ENCODE measurements at regions not wholly inside any gene's neighbourhood (a gene's known extent, or its start where the extent isn't known, plus 50 kb on each side); places are given as distances from the start of the nearest gene placed in this dataset.

GRCh38 chr12:17489452-17489851 is 600.5 kb downstream of the RERGL start:
- intact Hi-C loops (cut with DNase I), result no loop called here
- H3K4me1 ChIP-seq, result no peaks in the 10 kb centered on the region
- WGBS, 3 donors, result 62 to 67% (median 66%) methylated on average over 4 of the region's 4 CpGs

GRCh38 chr12:17478908-17479673 is 610.9 kb downstream of the RERGL start:
- no peaks in the 10 kb centered on the region for H3K9me3 ChIP-seq
- no peaks in the 10 kb centered on the region for H3K36me3 ChIP-seq (ENCODE audit: insufficient read depth in 1 of 2, low read depth in 1 of 2)
- no peak overlapping the region for H3K4me3 ChIP-seq
- intact Hi-C loops (cut with DNase I), result no loop called here
- H3K4me1 ChIP-seq, result no peaks in the 10 kb centered on the region
- DNase-seq (no peak), ATAC-seq (no peak)
- no peak overlapping the region for H3K27ac ChIP-seq
- TF ChIP-seq CTCF (IDR thresholded peaks at IDR 0.05), result no peak
- no peaks in the 10 kb centered on the region for H3K27me3 ChIP-seq (ENCODE audit: insufficient read depth in 3 of 3, low read length in 2 of 3)
- 85 to 90% (median 86%) methylated on average over 8 of the region's 8 CpGs for WGBS, 3 donors

More at GRCh38 chr12:17489452-17489851, 600.5 kb downstream of the RERGL start:
- Histone ChIP-seq H3K4me3 (no peak overlapping the region), H3K36me3 (ENCODE audit: insufficient read depth in 1 of 2, low read depth in 1 of 2) (no peaks in the 10 kb centered on the region), H3K27ac (no peak overlapping the region), H3K27me3 (ENCODE audit: insufficient read depth in 3 of 3, low read length in 2 of 3) (no peaks in the 10 kb centered on the region), H3K9me3 (no peaks in the 10 kb centered on the region)
- ATAC-seq, result no peak
- no peak for TF ChIP-seq CTCF (IDR thresholded peaks at IDR 0.05)
- no peak for DNase-seq

GRCh38 chr12:17470460-17470859 is 619.5 kb downstream of the RERGL start:
- no peak for DNase-seq
- Histone ChIP-seq H3K36me3 (ENCODE audit: insufficient read depth in 1 of 2, low read depth in 1 of 2) (no peaks in the 10 kb centered on the region), H3K4me1 (no peaks in the 10 kb centered on the region), H3K27ac (no peak overlapping the region), H3K9me3 (no peaks in the 10 kb centered on the region), H3K27me3 (ENCODE audit: insufficient read depth in 3 of 3, low read length in 2 of 3) (no peaks in the 10 kb centered on the region), H3K4me3 (no peak overlapping the region)
- intact Hi-C loops (cut with DNase I), result no loop called here
- no peak for ATAC-seq
- TF ChIP-seq CTCF (IDR thresholded peaks at IDR 0.05), result no peak
- 88 to 93% (median 91%) methylated on average over 12 of the region's 12 CpGs for WGBS, 3 donors

GRCh38 chr12:17459214-17459613 is 630.8 kb downstream of the RERGL start:
- intact Hi-C loops (cut with DNase I), result no loop called here
- TF ChIP-seq CTCF (IDR thresholded peaks at IDR 0.05), result no peak
- no peaks in the 10 kb centered on the region for H3K4me1 ChIP-seq
- no peaks in the 10 kb centered on the region for H3K27me3 ChIP-seq (ENCODE audit: insufficient read depth in 3 of 3, low read length in 2 of 3)
- ATAC-seq (no peak), DNase-seq (no peak)
- H3K4me3 ChIP-seq, result no peak overlapping the region
- H3K27ac ChIP-seq, result no peak overlapping the region
- H3K36me3 ChIP-seq (ENCODE audit: insufficient read depth in 1 of 2, low read depth in 1 of 2), result no peaks in the 10 kb centered on the region
- H3K9me3 ChIP-seq, result no peaks in the 10 kb centered on the region
- WGBS, 3 donors, result 62 to 74% (median 62%) methylated on average over 2 of the region's 2 CpGs

GRCh38 chr12:17456486-17456885 is 633.5 kb downstream of the RERGL start:
- intact Hi-C loops (cut with DNase I), result no loop called here
- Histone ChIP-seq H3K9me3 (no peaks in the 10 kb centered on the region), H3K27ac (no peak overlapping the region), H3K4me3 (no peak overlapping the region), H3K4me1 (no peaks in the 10 kb centered on the region), H3K27me3 (ENCODE audit: insufficient read depth in 3 of 3, low read length in 2 of 3) (no peaks in the 10 kb centered on the region), H3K36me3 (ENCODE audit: insufficient read depth in 1 of 2, low read depth in 1 of 2) (no peaks in the 10 kb centered on the region)
- no peak for ATAC-seq
- no peak for TF ChIP-seq CTCF (IDR thresholded peaks at IDR 0.05)
- no peak for DNase-seq
- 62 to 79% (median 68%) methylated on average over 2 of the region's 2 CpGs for WGBS, 3 donors

Measured in psoas muscle (tissue), 7 donors.